ENCODE measurements at regions not wholly inside any gene's neighbourhood (a gene's known extent, or its start where the extent isn't known, plus 50 kb on each side); places are given as distances from the start of the nearest gene placed in this dataset.

- dilution Hi-C loops (cut with MboI; ENCODE audit: extremely low pct_ligation_motif_present, low sequenced_read_pairs) (no loop called here), intact Hi-C loops (cut with micrococcal nuclease) (no loop called here)
- no peak for TF ChIP-seq CTCF (IDR thresholded peaks at IDR 0.05; ENCODE audit: extremely low read depth in 1 of 2, insufficient read depth in 1 of 2, low read depth in 1 of 2, low read length in 2 of 2)
- no peak for TF ChIP-seq POLR2AphosphoS5 (IDR thresholded peaks at IDR 0.05; ENCODE audit: insufficient read depth, low read depth, low read length)
- TF ChIP-seq EZH2 (IDR thresholded peaks at IDR 0.05; ENCODE audit: borderline replicate concordance, low read depth, low read length, severe bottlenecking), result no peak
- no peak for TF ChIP-seq FOS (IDR thresholded peaks at IDR 0.05; ENCODE audit: borderline replicate concordance, insufficient read depth, low read length)
- TF ChIP-seq JUN (IDR thresholded peaks at IDR 0.05; ENCODE audit: borderline replicate concordance, insufficient read depth, insufficient read length, low read depth), result no peak
- no peak for TF ChIP-seq MAX (IDR thresholded peaks at IDR 0.05; ENCODE audit: insufficient read depth, insufficient read length)
- TF ChIP-seq MYC (IDR thresholded peaks at IDR 0.05; ENCODE audit: low read depth, low read length), result no peak
- POLR2A ChIA-PET, result no interaction called here
- Histone ChIP-seq H3K4me3 (replicated peaks in 1 of 3; ENCODE audit: insufficient read depth in 1 of 3, low read depth in 1 of 3, low read length in 3 of 3) (no peak overlapping the region), H3K4me2 (ENCODE audit: insufficient read depth, low read length) (no peak overlapping the region), H3K4me1 (ENCODE audit: control insufficient read depth, extremely low read depth, insufficient read depth, low read length) (no peaks in the 10 kb centered on the region), H3K36me3 (ENCODE audit: control insufficient read depth in 2 of 2, extremely low read depth in 1 of 2, insufficient read depth in 2 of 2, low read length in 2 of 2) (no peaks in the 10 kb centered on the region), H3K9ac (replicated peaks; ENCODE audit: extremely low read depth, insufficient read depth, low read length) (no peak overlapping the region), H3K9me1 (replicated peaks; ENCODE audit: control insufficient read depth, extremely low read depth, insufficient read depth, low read length) (no peaks in the 10 kb centered on the region), H2AFZ (ENCODE audit: low read depth, low read length) (no peak overlapping the region), H3K9me3 (replicated peaks; ENCODE audit: control insufficient read depth, insufficient read depth, low read length) (no peaks in the 10 kb centered on the region), H3K27ac (ENCODE audit: insufficient read depth, low read depth, low read length) (no peak overlapping the region), H4K20me1 (replicated peaks; ENCODE audit: control insufficient read depth, extremely low read depth, insufficient read depth, low read length) (no peaks in the 10 kb centered on the region), H3K27me3 (ENCODE audit: control insufficient read depth in 2 of 2, insufficient read depth in 2 of 2, low read length in 2 of 2) (no peaks in the 10 kb centered on the region), H3K79me2 (ENCODE audit: control insufficient read depth, insufficient read depth, low read length) (no peaks in the 10 kb centered on the region)
- DNase-seq (ENCODE audit: low read depth, low spot score) (no peak), FAIRE-seq (no peak)
- no TSS peak for BruUV-seq (replicated peaks)
- CTCF ChIA-PET, result interaction anchor here (0.7 kb wide), 1 partner anchor 21 kb away, joined by 3 read pairs; no protein-coding TSS in a partner anchor
Observed at GRCh38 chr2:9085353-9085752, 81.9 kb upstream of the MBOAT2 start.
